NT2/D1 (cell line): ENCODE measurements at regions not wholly inside any gene's neighbourhood (a gene's known extent, or its start where the extent isn't known, plus 50 kb on each side); places are given as distances from the start of the nearest gene placed in this dataset.

Source experiments
- DNase-seq: peaks from one replicate; pipeline ENCODE4 v3.0.0-alpha.2; 2011; ENCODE audit warnings: low read depth, low spot score
- H3K27me3 ChIP-seq: 2 replicates; pipeline ENCODE4 v1.6.0; 2011; ENCODE audit warnings: mild to moderate bottlenecking; ENCODE audit not compliant: insufficient read length, insufficient read depth
- H3K36me3 ChIP-seq: 2 replicates; pipeline ENCODE4 v1.6.1; 2011; ENCODE audit warnings: mild to moderate bottlenecking, low read length, mixed read lengths; ENCODE audit not compliant: insufficient read depth, insufficient read length
- H3K4me1 ChIP-seq: 2 replicates; pipeline ENCODE4 v1.5.1; 2011; ENCODE audit not compliant: insufficient read depth, insufficient read length
- H3K4me3 ChIP-seq: 2 replicates; pipeline ENCODE4 v1.5.1; 2011; ENCODE audit warnings: low read depth; ENCODE audit not compliant: insufficient read length
- H3K9ac ChIP-seq: 2 replicates; pipeline ENCODE4 v1.6.0; 2011; ENCODE audit warnings: low read depth; ENCODE audit not compliant: insufficient read length
- H3K9me3 ChIP-seq: 2 replicates; pipeline ENCODE4 v1.5.1; 2011; ENCODE audit warnings: mild to moderate bottlenecking, low read length; ENCODE audit not compliant: insufficient read depth
- SUZ12 ChIP-seq: IDR thresholded peaks from 2 replicates; pipeline ENCODE4 v1.6.1; 2011; ENCODE audit not compliant: insufficient read length, insufficient read depth; ENCODE audit errors: extremely low read depth
- YY1 ChIP-seq: IDR thresholded peaks from 2 replicates; pipeline ENCODE4 v1.6.1; 2011; ENCODE audit not compliant: insufficient read length, insufficient read depth
- ZNF274 ChIP-seq: IDR thresholded peaks from 2 replicates; pipeline ENCODE4 v1.6.1; 2011; ENCODE audit warnings: mild to moderate bottlenecking, low read depth, low read length

GRCh38 chr5:74079971-74080556 is 454.1 kb downstream of the ARHGEF28 start:
- TF ChIP-seq YY1 (no peak), ZNF274 (no peak), SUZ12 (no peak)
- no peak overlapping the region for H3K4me3 ChIP-seq
- H3K9ac ChIP-seq: no peak overlapping the region
- H3K4me1 ChIP-seq: no peaks in the 10 kb centered on the region
- no peaks in the 10 kb centered on the region for H3K27me3 ChIP-seq
- no peak for DNase-seq
- H3K9me3 ChIP-seq: no peaks in the 10 kb centered on the region
- no peaks in the 10 kb centered on the region for H3K36me3 ChIP-seq

GRCh38 chr5:74075501-74076484 is 449.8 kb downstream of the ARHGEF28 start:
- Histone ChIP-seq H3K27me3 (no peaks in the 10 kb centered on the region), H3K4me1 (no peaks in the 10 kb centered on the region), H3K36me3 (no peaks in the 10 kb centered on the region), H3K9me3 (no peaks in the 10 kb centered on the region), H3K9ac (no peak overlapping the region), H3K4me3 (no peak overlapping the region)
- no peak for DNase-seq
- TF ChIP-seq SUZ12: no peak
- no peak for TF ChIP-seq YY1
- TF ChIP-seq ZNF274: no peak

- no peaks in the 10 kb centered on the region for H3K27me3 ChIP-seq
- TF ChIP-seq YY1 (no peak), ZNF274 (no peak), SUZ12 (no peak)
- H3K4me1 ChIP-seq: no peaks in the 10 kb centered on the region
- DNase-seq: no peak
- no peaks in the 10 kb centered on the region for H3K9me3 ChIP-seq
- H3K36me3 ChIP-seq: no peaks in the 10 kb centered on the region
- no peak overlapping the region for H3K9ac ChIP-seq
- H3K4me3 ChIP-seq: no peak overlapping the region
Observed at GRCh38 chr5:74074111-74074510, 448.1 kb downstream of the ARHGEF28 start.

GRCh38 chr5:74073257-74073656 is 447.3 kb downstream of the ARHGEF28 start:
- no peak overlapping the region for H3K4me3 ChIP-seq
- no peak for TF ChIP-seq SUZ12

GRCh38 chr5:74072646-74073045 is 446.6 kb downstream of the ARHGEF28 start:
- no peak for TF ChIP-seq ZNF274
- no peak for TF ChIP-seq SUZ12
- no peak for TF ChIP-seq YY1
- H3K36me3 ChIP-seq: no peaks in the 10 kb centered on the region

More at GRCh38 chr5:74073257-74073656, 447.3 kb downstream of the ARHGEF28 start:
- Histone ChIP-seq H3K9me3 (no peaks in the 10 kb centered on the region), H3K9ac (no peak overlapping the region), H3K27me3 (no peaks in the 10 kb centered on the region), H3K4me1 (no peaks in the 10 kb centered on the region), H3K36me3 (no peaks in the 10 kb centered on the region)
- no peak for DNase-seq

GRCh38 chr5:74070766-74071165 is 444.8 kb downstream of the ARHGEF28 start:
- Histone ChIP-seq H3K4me1 (no peaks in the 10 kb centered on the region), H3K36me3 (no peaks in the 10 kb centered on the region)
- no peak for TF ChIP-seq YY1
- no peak for TF ChIP-seq ZNF274
- no peak for TF ChIP-seq SUZ12

More at GRCh38 chr5:74072646-74073045, 446.6 kb downstream of the ARHGEF28 start:
- Histone ChIP-seq H3K4me1 (no peaks in the 10 kb centered on the region), H3K9me3 (no peaks in the 10 kb centered on the region), H3K27me3 (no peaks in the 10 kb centered on the region), H3K4me3 (no peak overlapping the region), H3K9ac (no peak overlapping the region)
- DNase-seq: no peak

GRCh38 chr5:74069741-74070140 is 443.7 kb downstream of the ARHGEF28 start:
- Histone ChIP-seq H3K36me3 (no peaks in the 10 kb centered on the region), H3K4me3 (no peak overlapping the region), H3K9ac (no peak overlapping the region), H3K4me1 (no peaks in the 10 kb centered on the region), H3K9me3 (no peaks in the 10 kb centered on the region), H3K27me3 (no peaks in the 10 kb centered on the region)
- no peak for DNase-seq
- no peak for TF ChIP-seq SUZ12
- TF ChIP-seq YY1: no peak
- TF ChIP-seq ZNF274: no peak

More at GRCh38 chr5:74070766-74071165, 444.8 kb downstream of the ARHGEF28 start:
- Histone ChIP-seq H3K27me3 (no peaks in the 10 kb centered on the region), H3K9ac (no peak overlapping the region), H3K9me3 (no peaks in the 10 kb centered on the region), H3K4me3 (no peak overlapping the region)
- DNase-seq: no peak
